SK-N-SH treated with all-trans-retinoic acid at 6 μM for 48 hours (cell line): ENCODE measurements at regions not wholly inside any gene's neighbourhood (a gene's known extent, or its start where the extent isn't known, plus 50 kb on each side); places are given as distances from the start of the nearest gene placed in this dataset.

Source experiments
- ATAC-seq: fragments of 200-7000 bp; cut with Tn5 transposase; 3 replicates; pipeline ENCODE4 v1.9.1; 2020; ENCODE audit warnings: mild to moderate bottlenecking, moderate library complexity
- ARNTL ChIP-seq: fragments of 450-650 bp; formaldehyde crosslinking; IDR thresholded peaks from 2 replicates; pipeline ENCODE4 v1.5.0; 2020; ENCODE audit warnings: low read depth, mild to moderate bottlenecking, moderate library complexity, borderline replicate concordance
- CSDC2 ChIP-seq: fragments of 250-450 bp; sonication (Bioruptor Pico); IDR thresholded peaks from 2 replicates; pipeline ENCODE4 v1.5.0; 2020; ENCODE audit warnings: mild to moderate bottlenecking, moderate library complexity
- CSRNP3 ChIP-seq: fragments of 250-450 bp; sonication (Bioruptor Pico); IDR thresholded peaks from 2 replicates; pipeline ENCODE4 v1.5.1; 2021; ENCODE audit warnings: mild to moderate bottlenecking, moderate library complexity
- GLIS3 ChIP-seq: fragments of 250-450 bp; sonication (Bioruptor Pico); IDR thresholded peaks from 2 replicates; pipeline ENCODE4 v1.5.0; 2020; ENCODE audit warnings: mild to moderate bottlenecking, moderate library complexity
- ISL1 ChIP-seq: fragments of 250-450 bp; sonication (Bioruptor Pico); IDR thresholded peaks from 2 replicates; pipeline ENCODE4 v2.1.2; 2022; ENCODE audit warnings: mild to moderate bottlenecking, moderate library complexity
- OSR1 ChIP-seq: fragments of 250-450 bp; sonication (Bioruptor Pico); IDR thresholded peaks from 2 replicates; pipeline ENCODE4 v1.8.0; 2022; ENCODE audit warnings: moderate library complexity, mild to moderate bottlenecking, inconsistent platforms
- PPARA ChIP-seq: fragments of 250-450 bp; sonication (Bioruptor Pico); IDR thresholded peaks from 2 replicates; pipeline ENCODE4 v1.5.0; 2020; ENCODE audit warnings: mild to moderate bottlenecking, borderline replicate concordance
- RARB ChIP-seq: fragments of 250-450 bp; sonication (Bioruptor Pico); IDR thresholded peaks from 2 replicates; pipeline ENCODE4 v1.8.0; 2021; ENCODE audit warnings: mild to moderate bottlenecking, moderate library complexity
- SNAI2 ChIP-seq: fragments of 250-450 bp; sonication (Bioruptor Pico); IDR thresholded peaks from 2 replicates; pipeline ENCODE4 v1.5.0; 2020; ENCODE audit warnings: mild to moderate bottlenecking, moderate library complexity
- TCF4 ChIP-seq: fragments of 250-450 bp; sonication (Bioruptor Pico); IDR thresholded peaks from 2 replicates; pipeline ENCODE4 v1.8.0; 2021; ENCODE audit warnings: mild to moderate bottlenecking, moderate library complexity, borderline replicate concordance
- TOX ChIP-seq: fragments of 250-450 bp; sonication (Bioruptor Pico); IDR thresholded peaks from 2 replicates; pipeline ENCODE4 v1.8.0; 2021; ENCODE audit warnings: mild to moderate bottlenecking, moderate library complexity, borderline replicate concordance
- TSHZ2 ChIP-seq: fragments of 250-450 bp; sonication (Bioruptor Pico); IDR thresholded peaks from 2 replicates; pipeline ENCODE4 v1.5.0; 2020; ENCODE audit warnings: mild to moderate bottlenecking, moderate library complexity
- ZC3H10 ChIP-seq: fragments of 250-450 bp; sonication (Bioruptor Pico); IDR thresholded peaks from 2 replicates; pipeline ENCODE4 v1.5.1; 2021; ENCODE audit warnings: mild to moderate bottlenecking, moderate library complexity
- ZNF565 ChIP-seq: fragments of 450-650 bp; formaldehyde crosslinking; conservative IDR thresholded peaks from 2 replicates; pipeline ENCODE4 v1.5.0; 2020; ENCODE audit warnings: low read depth, mild to moderate bottlenecking, moderate library complexity
- ZNF70 ChIP-seq: fragments of 450-650 bp; formaldehyde crosslinking; IDR thresholded peaks from 2 replicates; pipeline ENCODE4 v1.5.0; 2020; ENCODE audit warnings: mild to moderate bottlenecking, moderate library complexity
- ZNF8 ChIP-seq: fragments of 450-650 bp; formaldehyde crosslinking; IDR thresholded peaks from 2 replicates; pipeline ENCODE4 v1.5.0; 2020; ENCODE audit warnings: mild to moderate bottlenecking, moderate library complexity
- TF ChIP-seq, protein P1 (sequence below): fragments of 250-450 bp; sonication (Bioruptor Pico); IDR thresholded peaks from 2 replicates; pipeline ENCODE4 v1.8.0; 2020; ENCODE audit warnings: mild to moderate bottlenecking, moderate library complexity, borderline replicate concordance
- TF ChIP-seq, protein P2 (sequence below): fragments of 250-450 bp; sonication (Bioruptor Pico); IDR thresholded peaks from 2 replicates; pipeline ENCODE4 v1.5.1; 2020; ENCODE audit warnings: low read depth, mild to moderate bottlenecking, moderate library complexity

GRCh38 chr9:16046713-16047112 lies 493.9 kb downstream of the CCDC171 start:
- no peak for ATAC-seq

GRCh38 chr9:16048129-16048528 lies 495.3 kb downstream of the CCDC171 start:
- ATAC-seq, result no peak

More at GRCh38 chr9:16046713-16047112, 493.9 kb downstream of the CCDC171 start:
- no peak for TF ChIP-seq RARB (CRISPR knock-in tag)
- TF ChIP-seq PPARA (CRISPR knock-in tag), result no peak
- TF ChIP-seq SNAI2 (CRISPR knock-in tag), result no peak
- no peak for TF ChIP-seq ARNTL (CRISPR knock-in tag)
- TF ChIP-seq, all 23 proteins: peak for 0

DNA sequence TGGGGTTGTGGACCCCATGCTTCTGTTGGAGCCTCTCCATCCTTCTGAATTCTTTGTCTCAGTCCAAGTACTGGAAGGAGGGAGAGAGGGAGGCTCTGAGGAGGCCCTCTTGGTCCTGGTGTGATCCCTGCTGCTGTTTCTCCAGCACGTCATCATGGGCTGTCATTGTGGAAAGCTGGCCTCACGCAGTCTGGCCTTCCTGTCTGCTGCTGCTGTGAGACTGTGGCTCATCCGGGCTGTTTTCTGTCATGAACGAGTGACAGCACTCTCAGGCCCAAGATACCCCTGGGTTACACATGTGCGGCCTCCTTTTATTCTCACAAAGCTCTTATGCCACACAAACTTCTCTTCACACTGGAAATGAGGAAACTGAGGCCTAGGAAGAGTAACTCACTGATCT lies 499.3 kb downstream of the CCDC171 start:
- TF ChIP-seq OSR1 (no peak), ZNF8 (CRISPR knock-in tag) (no peak), ARNTL (CRISPR knock-in tag) (no peak), RARB (CRISPR knock-in tag) (no peak)
- no peak for ATAC-seq

More at GRCh38 chr9:16048129-16048528, 495.3 kb downstream of the CCDC171 start:
- no peak for TF ChIP-seq ZNF8 (CRISPR knock-in tag)
- TF ChIP-seq, protein P1, sequence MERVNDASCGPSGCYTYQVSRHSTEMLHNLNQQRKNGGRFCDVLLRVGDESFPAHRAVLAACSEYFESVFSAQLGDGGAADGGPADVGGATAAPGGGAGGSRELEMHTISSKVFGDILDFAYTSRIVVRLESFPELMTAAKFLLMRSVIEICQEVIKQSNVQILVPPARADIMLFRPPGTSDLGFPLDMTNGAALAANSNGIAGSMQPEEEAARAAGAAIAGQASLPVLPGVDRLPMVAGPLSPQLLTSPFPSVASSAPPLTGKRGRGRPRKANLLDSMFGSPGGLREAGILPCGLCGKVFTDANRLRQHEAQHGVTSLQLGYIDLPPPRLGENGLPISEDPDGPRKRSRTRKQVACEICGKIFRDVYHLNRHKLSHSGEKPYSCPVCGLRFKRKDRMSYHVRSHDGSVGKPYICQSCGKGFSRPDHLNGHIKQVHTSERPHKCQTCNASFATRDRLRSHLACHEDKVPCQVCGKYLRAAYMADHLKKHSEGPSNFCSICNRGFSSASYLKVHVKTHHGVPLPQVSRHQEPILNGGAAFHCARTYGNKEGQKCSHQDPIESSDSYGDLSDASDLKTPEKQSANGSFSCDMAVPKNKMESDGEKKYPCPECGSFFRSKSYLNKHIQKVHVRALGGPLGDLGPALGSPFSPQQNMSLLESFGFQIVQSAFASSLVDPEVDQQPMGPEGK (CRISPR knock-in tag), result no peak
- no peak for TF ChIP-seq TOX (CRISPR knock-in tag)
- TF ChIP-seq GLIS3, result no peak
- TF ChIP-seq ZNF565, result no peak
- no peak for TF ChIP-seq CSRNP3
- no peak for TF ChIP-seq OSR1
- no peak for TF ChIP-seq TSHZ2
- no peak for TF ChIP-seq RARB (CRISPR knock-in tag)
- TF ChIP-seq ZNF70 (CRISPR knock-in tag), result no peak
- TF ChIP-seq SNAI2 (CRISPR knock-in tag), result no peak

GRCh38 chr9:16052757-16053530 lies 500.1 kb downstream of the CCDC171 start:
- TF ChIP-seq ISL1 (CRISPR knock-in tag) (no peak), TSHZ2 (no peak)
- TF ChIP-seq, all 23 proteins: peak for 0

GRCh38 chr9:16057541-16057940 lies 504.7 kb downstream of the CCDC171 start:
- no peak for ATAC-seq
- no peak for TF ChIP-seq ZC3H10 (CRISPR knock-in tag)
- no peak for TF ChIP-seq TCF4 (CRISPR knock-in tag)
- TF ChIP-seq, protein P1 (CRISPR knock-in tag), result no peak
- no peak for TF ChIP-seq RARB (CRISPR knock-in tag)
- no peak for TF ChIP-seq ZNF70 (CRISPR knock-in tag)
- TF ChIP-seq, protein P2, sequence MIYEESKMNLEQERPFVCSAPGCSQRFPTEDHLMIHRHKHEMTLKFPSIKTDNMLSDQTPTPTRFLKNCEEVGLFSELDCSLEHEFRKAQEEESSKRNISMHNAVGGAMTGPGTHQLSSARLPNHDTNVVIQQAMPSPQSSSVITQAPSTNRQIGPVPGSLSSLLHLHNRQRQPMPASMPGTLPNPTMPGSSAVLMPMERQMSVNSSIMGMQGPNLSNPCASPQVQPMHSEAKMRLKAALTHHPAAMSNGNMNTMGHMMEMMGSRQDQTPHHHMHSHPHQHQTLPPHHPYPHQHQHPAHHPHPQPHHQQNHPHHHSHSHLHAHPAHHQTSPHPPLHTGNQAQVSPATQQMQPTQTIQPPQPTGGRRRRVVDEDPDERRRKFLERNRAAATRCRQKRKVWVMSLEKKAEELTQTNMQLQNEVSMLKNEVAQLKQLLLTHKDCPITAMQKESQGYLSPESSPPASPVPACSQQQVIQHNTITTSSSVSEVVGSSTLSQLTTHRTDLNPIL, result no peak
- no peak for TF ChIP-seq CSDC2 (CRISPR knock-in tag)
- no peak for TF ChIP-seq ZNF565
- no peak for TF ChIP-seq ARNTL (CRISPR knock-in tag)

More at GRCh38 chr9:16052757-16053530, 500.1 kb downstream of the CCDC171 start:
- ATAC-seq, result no peak
